Nephron (organoid): ENCODE measurements at regions not wholly inside any gene's neighbourhood (a gene's known extent, or its start where the extent isn't known, plus 50 kb on each side); places are given as distances from the start of the nearest gene placed in this dataset.

ENCODE experiments used
- H3K27ac Mint-ChIP-seq, 3 experiments: 2 replicates each; pipeline ENCODE4 v1.8.0; 2020; ENCODE audit warnings: mixed read lengths in 3 of 3, mild to moderate bottlenecking in 2 of 3, moderate library complexity in 1 of 3
- H3K27me3 Mint-ChIP-seq: 2 replicates; pipeline ENCODE4 v1.8.0; 2021; ENCODE audit warnings: low read depth, mild to moderate bottlenecking, moderate library complexity, mixed read lengths
- H3K36me3 Mint-ChIP-seq: 2 replicates; pipeline ENCODE4 v1.8.0; 2020; ENCODE audit warnings: low read depth, mixed read lengths
- H3K4me1 Mint-ChIP-seq: 2 replicates; pipeline ENCODE4 v1.8.0; 2020; ENCODE audit warnings: mixed read lengths
- H3K4me3 Mint-ChIP-seq, 3 experiments: 2 replicates each; pipeline ENCODE4 v1.8.0; 2020; ENCODE audit warnings: mild to moderate bottlenecking in 3 of 3, mixed read lengths in 3 of 3, moderate library complexity in 2 of 3
- H3K9me3 Mint-ChIP-seq: 2 replicates; pipeline ENCODE4 v1.8.0; 2020; ENCODE audit warnings: mixed read lengths
- TF ChIP-seq, protein P1 (sequence below), 3 experiments: fragments of 200-600 bp; sonication (generic); IDR thresholded peaks; one replicate each; pipeline ENCODE4 v1.5.0; 2021; ENCODE audit warnings: antibody characterized with exemption in 3 of 3; ENCODE audit not compliant: unreplicated experiment in 3 of 3

GRCh38 chr2:23312996-23313606 lies 71.9 kb upstream of the KLHL29 start:
- Mint-ChIP-seq H3K36me3 (no peaks in the 10 kb centered on the region), H3K4me3 (no peak overlapping the region), H3K4me1 (no peaks in the 10 kb centered on the region), H3K9me3 (no peaks in the 10 kb centered on the region), H3K27ac (no peak overlapping the region), H3K27me3 (peaks cover 13% of the 10 kb centered on the region)
- TF ChIP-seq, protein P1, sequence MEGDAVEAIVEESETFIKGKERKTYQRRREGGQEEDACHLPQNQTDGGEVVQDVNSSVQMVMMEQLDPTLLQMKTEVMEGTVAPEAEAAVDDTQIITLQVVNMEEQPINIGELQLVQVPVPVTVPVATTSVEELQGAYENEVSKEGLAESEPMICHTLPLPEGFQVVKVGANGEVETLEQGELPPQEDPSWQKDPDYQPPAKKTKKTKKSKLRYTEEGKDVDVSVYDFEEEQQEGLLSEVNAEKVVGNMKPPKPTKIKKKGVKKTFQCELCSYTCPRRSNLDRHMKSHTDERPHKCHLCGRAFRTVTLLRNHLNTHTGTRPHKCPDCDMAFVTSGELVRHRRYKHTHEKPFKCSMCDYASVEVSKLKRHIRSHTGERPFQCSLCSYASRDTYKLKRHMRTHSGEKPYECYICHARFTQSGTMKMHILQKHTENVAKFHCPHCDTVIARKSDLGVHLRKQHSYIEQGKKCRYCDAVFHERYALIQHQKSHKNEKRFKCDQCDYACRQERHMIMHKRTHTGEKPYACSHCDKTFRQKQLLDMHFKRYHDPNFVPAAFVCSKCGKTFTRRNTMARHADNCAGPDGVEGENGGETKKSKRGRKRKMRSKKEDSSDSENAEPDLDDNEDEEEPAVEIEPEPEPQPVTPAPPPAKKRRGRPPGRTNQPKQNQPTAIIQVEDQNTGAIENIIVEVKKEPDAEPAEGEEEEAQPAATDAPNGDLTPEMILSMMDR (IDR thresholded peaks at IDR 0.05; ENCODE audit: unreplicated experiment in 3 of 3), result peak; percentile 42 to 68 (median 53)

GRCh38 chr2:23314687-23315086 lies 70.3 kb upstream of the KLHL29 start:
- Mint-ChIP-seq H3K4me1 (no peaks in the 10 kb centered on the region), H3K4me3 (no peak overlapping the region), H3K27me3 (peaks cover 11% of the 10 kb centered on the region), H3K36me3 (no peaks in the 10 kb centered on the region), H3K9me3 (no peaks in the 10 kb centered on the region), H3K27ac (no peak overlapping the region)
- TF ChIP-seq, protein P1 (IDR thresholded peaks at IDR 0.05; ENCODE audit: unreplicated experiment in 3 of 3), result no peak

DNA sequence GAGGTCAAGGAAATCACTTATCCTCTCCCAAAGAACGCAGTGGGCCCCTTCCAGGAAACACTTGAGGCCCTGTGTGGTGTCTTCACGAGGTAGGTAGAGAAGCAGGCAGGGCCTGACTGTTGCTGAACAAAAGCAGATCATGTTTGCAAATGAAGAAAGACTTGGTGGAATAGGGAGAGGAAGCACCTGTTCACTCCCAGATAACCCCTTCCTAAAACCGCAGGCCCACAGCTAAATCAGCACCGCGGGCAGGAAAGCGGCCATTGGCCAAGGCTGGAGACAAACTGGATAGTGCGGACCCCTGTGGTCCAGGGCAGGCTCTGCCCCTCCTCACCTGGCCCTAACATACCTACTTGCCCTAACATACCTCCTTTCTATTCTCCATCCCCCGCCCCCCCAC lies 64.9 kb upstream of the KLHL29 start:
- H3K27me3 Mint-ChIP-seq, result peaks cover 13% of the 10 kb centered on the region
- no peaks in the 10 kb centered on the region for H3K36me3 Mint-ChIP-seq
- TF ChIP-seq, protein P1 (IDR thresholded peaks at IDR 0.05; ENCODE audit: unreplicated experiment in 3 of 3), result no peak
- H3K27ac Mint-ChIP-seq, result no peak overlapping the region
- H3K9me3 Mint-ChIP-seq, result no peaks in the 10 kb centered on the region
- H3K4me3 Mint-ChIP-seq, result no peak overlapping the region
- H3K4me1 Mint-ChIP-seq, result peaks cover 14% of the 10 kb centered on the region

GRCh38 chr2:23321751-23322150 lies 63.2 kb upstream of the KLHL29 start:
- TF ChIP-seq, protein P1 (IDR thresholded peaks at IDR 0.05; ENCODE audit: unreplicated experiment in 3 of 3), result no peak
- Mint-ChIP-seq H3K9me3 (no peaks in the 10 kb centered on the region), H3K36me3 (no peaks in the 10 kb centered on the region), H3K27me3 (peaks cover 13% of the 10 kb centered on the region), H3K4me3 (peak overlapping the region in 1 of 3 experiments; percentile 17), H3K27ac (no peak overlapping the region), H3K4me1 (peaks cover 14% of the 10 kb centered on the region)

DNA sequence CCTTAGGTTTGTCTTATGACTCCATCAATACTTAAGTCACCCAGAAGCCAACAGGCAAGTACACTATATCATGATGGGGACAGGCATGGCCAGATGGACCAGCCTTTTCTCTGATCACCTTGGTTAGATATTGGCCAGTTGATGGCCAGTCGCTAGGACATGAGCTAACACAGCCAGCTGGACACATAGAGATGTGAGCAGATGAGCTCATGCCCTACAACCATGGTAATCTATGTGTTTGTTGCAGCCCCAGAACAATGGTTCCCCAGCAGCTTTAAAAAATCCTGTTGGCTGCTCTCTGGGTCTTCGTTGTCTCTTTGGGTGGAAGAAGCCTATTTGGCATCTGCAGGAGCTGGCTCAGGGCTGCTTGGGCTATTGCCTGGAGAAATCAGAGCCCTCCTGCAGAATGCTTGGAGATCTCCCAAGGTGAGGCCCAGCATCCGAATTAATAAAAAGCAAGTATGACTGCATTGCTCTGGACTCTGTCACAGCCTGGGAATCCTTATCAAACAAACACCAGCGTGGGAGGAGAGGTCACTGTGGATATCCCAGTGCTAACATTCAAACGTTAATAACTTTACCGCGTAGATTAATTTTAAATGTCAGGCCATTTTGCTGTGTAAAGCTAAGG lies 62.3 kb upstream of the KLHL29 start:
- TF ChIP-seq, protein P1 (IDR thresholded peaks at IDR 0.05; ENCODE audit: unreplicated experiment in 3 of 3), result no peak
- Mint-ChIP-seq H3K4me3 (no peak overlapping the region), H3K9me3 (no peaks in the 10 kb centered on the region), H3K27ac (peak overlapping the region in 2 of 3 experiments; percentile 62 to 74), H3K27me3 (peaks cover 20% of the 10 kb centered on the region), H3K36me3 (no peaks in the 10 kb centered on the region), H3K4me1 (peaks cover 14% of the 10 kb centered on the region)
